NCI-H748 treated with DMSO at 0.1 percent for 48 hours (cell line): ENCODE measurements at regions not wholly inside any gene's neighbourhood (a gene's known extent, or its start where the extent isn't known, plus 50 kb on each side); places are given as distances from the start of the nearest gene placed in this dataset.

Experiments
- DNase-seq: peaks from one replicate; lab custom pipeline; 2025; lab: John Stamatoyannopoulos, UW

GRCh38 chr1:88221411-88221810, 462.7 kb upstream of the PKN2 start:
- DNase-seq, result no peak

- DNase-seq, result no peak
Measured at GRCh38 chr1:88224906-88225305, 459.2 kb upstream of the PKN2 start.

- no peak for DNase-seq
Measured at GRCh38 chr1:88228114-88228513, 456.0 kb upstream of the PKN2 start.

- DNase-seq, result no peak
Measured at GRCh38 chr1:88230126-88230525, 453.9 kb upstream of the PKN2 start.

GRCh38 chr1:88237058-88237457, 447.0 kb upstream of the PKN2 start:
- DNase-seq, result no peak

GRCh38 chr1:88239205-88239604, 444.9 kb upstream of the PKN2 start:
- DNase-seq, result no peak

- DNase-seq, result no peak
Measured at GRCh38 chr1:88247666-88248065, 436.4 kb upstream of the PKN2 start.

- DNase-seq, result no peak
Measured at GRCh38 chr1:88250915-88251314, 433.2 kb upstream of the PKN2 start.

- DNase-seq, result no peak
Measured at GRCh38 chr1:88252745-88253144, 431.3 kb upstream of the PKN2 start.

- DNase-seq, result no peak
Measured at GRCh38 chr1:88265606-88266005, 418.5 kb upstream of the PKN2 start.

GRCh38 chr1:88266051-88266450, 418.0 kb upstream of the PKN2 start:
- no peak for DNase-seq

- no peak for DNase-seq
Measured at GRCh38 chr1:88272216-88272615, 411.9 kb upstream of the PKN2 start.

GRCh38 chr1:88274431-88274830, 409.6 kb upstream of the PKN2 start:
- no peak for DNase-seq

- no peak for DNase-seq
Measured at GRCh38 chr1:88275259-88275862, 408.7 kb upstream of the PKN2 start.

- no peak for DNase-seq
Measured at GRCh38 chr1:88276163-88276562, 407.9 kb upstream of the PKN2 start.

GRCh38 chr1:88284066-88284465, 400.0 kb upstream of the PKN2 start:
- DNase-seq, result no peak

- DNase-seq, result no peak
Measured at GRCh38 chr1:88284666-88285366, 399.3 kb upstream of the PKN2 start.

GRCh38 chr1:88286716-88287115, 397.4 kb upstream of the PKN2 start:
- DNase-seq, result no peak

GRCh38 chr1:88288571-88288970, 395.5 kb upstream of the PKN2 start:
- DNase-seq, result no peak

GRCh38 chr1:88289401-88290102, 394.5 kb upstream of the PKN2 start:
- DNase-seq, result no peak

GRCh38 chr1:88291611-88292354, 392.3 kb upstream of the PKN2 start:
- no peak for DNase-seq

GRCh38 chr1:88293691-88294190, 390.3 kb upstream of the PKN2 start:
- no peak for DNase-seq
